ENCODE measurements at regions not wholly inside any gene's neighbourhood (a gene's known extent, or its start where the extent isn't known, plus 50 kb on each side); places are given as distances from the start of the nearest gene placed in this dataset.

- TF ChIP-seq CTCF (IDR thresholded peaks at IDR 0.05) (no peak), EP300 (IDR thresholded peaks at IDR 0.05; ENCODE audit: low read depth) (no peak)
Measured at GRCh38 chr9:96078897-96079490, 203.5 kb downstream of the ERCC6L2 start.
